H1 (cell line): ENCODE measurements at regions not wholly inside any gene's neighbourhood (a gene's known extent, or its start where the extent isn't known, plus 50 kb on each side); places are given as distances from the start of the nearest gene placed in this dataset.

Source experiments
- CTCF ChIA-PET: fragments of 300-600 bp; sonication (Branson Sonifier 250); formaldehyde crosslinking; loops from one replicate; lab custom pipeline; 2021; ENCODE audit not compliant: partially characterized antibody; lab: Charles Lee
- POLR2A ChIA-PET: fragments of 300-600 bp; sonication (Branson Sonifier 250); formaldehyde crosslinking; loops from one replicate; lab custom pipeline; 2021; ENCODE audit warnings: inconsistent platforms; ENCODE audit not compliant: partially characterized antibody; lab: Charles Lee
- DNase-seq, 2 experiments: peaks; one replicate each; pipeline versions ENCODE4 v3.0.0 to v3.0.0-alpha.2; 2010 to 2022; ENCODE audit warnings: low spot score in 2 of 2, low read depth in 1 of 2, mixed read lengths in 1 of 2
- FAIRE-seq: peaks from 2 replicates; lab custom pipeline; 2011; peaks lifted over from hg19 to GRCh38; lab: Jason Lieb, UNC
- H2AFZ ChIP-seq: 2 replicates; pipeline ENCODE4 v1.8.1; 2012; ENCODE audit warnings: low read length, inconsistent platforms
- H2AK5ac ChIP-seq: 2 replicates; pipeline ENCODE4 v1.6.1; 2013; ENCODE audit warnings: low read depth, low read length
- H2BK120ac ChIP-seq: replicated peaks from 2 replicates; pipeline ENCODE3; 2013; ENCODE audit warnings: low read depth, low read length, inconsistent platforms
- H2BK12ac ChIP-seq: 2 replicates; pipeline ENCODE4 v1.6.1; 2013; ENCODE audit warnings: low read depth, low read length
- H2BK15ac ChIP-seq: 2 replicates; pipeline ENCODE4 v1.6.1; 2013; ENCODE audit warnings: low read length
- H2BK20ac ChIP-seq: 2 replicates; pipeline ENCODE4 v1.6.1; 2013; ENCODE audit warnings: low read length
- H2BK5ac ChIP-seq: 2 replicates; pipeline ENCODE4 v1.6.1; 2013; ENCODE audit warnings: low read depth, low read length
- H3K14ac ChIP-seq: 2 replicates; pipeline ENCODE4 v1.6.1; 2013; ENCODE audit warnings: inconsistent platforms; ENCODE audit not compliant: insufficient read length
- H3K18ac ChIP-seq: 2 replicates; pipeline ENCODE4 v1.6.1; 2013; ENCODE audit warnings: low read length; ENCODE audit errors: extremely low read depth
- H3K23ac ChIP-seq: 2 replicates; pipeline ENCODE4 v1.6.1; 2013; ENCODE audit warnings: inconsistent platforms; ENCODE audit not compliant: insufficient read length
- H3K23me2 ChIP-seq: 2 replicates; pipeline ENCODE4 v1.6.1; 2013; ENCODE audit warnings: low read depth, low read length
- H3K27ac ChIP-seq: 2 replicates; pipeline ENCODE4 v1.6.1; 2011; ENCODE audit warnings: low read depth, low read length, inconsistent platforms
- H3K27me3 ChIP-seq, 4 experiments: replicated peaks in 1 of 4; 1 replicate in 1 of 4; 2 replicates in 3 of 4; pipeline versions ENCODE4 v1.6.1 to v1.8.1; 2011 to 2013; ENCODE audit warnings: low read length in 3 of 4, mild to moderate bottlenecking in 3 of 4, inconsistent platforms in 2 of 4, mixed read lengths in 2 of 4, moderate library complexity in 1 of 4; ENCODE audit not compliant: control insufficient read depth in 3 of 4, insufficient read depth in 3 of 4; ENCODE audit errors: extremely low read depth in 1 of 4
- H3K36me3 ChIP-seq, 4 experiments: 2 replicates each; pipeline versions ENCODE4 v1.6.1 to v1.8.1; 2011 to 2013; ENCODE audit warnings: mild to moderate bottlenecking in 4 of 4, low read length in 3 of 4, moderate library complexity in 2 of 4, control low read depth in 1 of 4, inconsistent platforms in 1 of 4; ENCODE audit not compliant: insufficient read depth in 4 of 4, control insufficient read depth in 2 of 4
- H3K4ac ChIP-seq: replicated peaks from 2 replicates; pipeline ENCODE3; 2013; ENCODE audit warnings: low read length, low read depth, mixed read lengths, inconsistent platforms; ENCODE audit not compliant: insufficient read length
- H3K4me1 ChIP-seq, 4 experiments: replicated peaks in 1 of 4; 1 replicate in 1 of 4; 2 replicates in 3 of 4; pipeline versions ENCODE4 v1.6.1 to v1.8.1; 2011 to 2013; ENCODE audit warnings: low read length in 3 of 4, inconsistent platforms in 2 of 4, mixed read lengths in 1 of 4; ENCODE audit not compliant: insufficient read depth in 4 of 4, control insufficient read depth in 3 of 4
- H3K4me2 ChIP-seq, 2 experiments: 2 replicates each; pipeline versions ENCODE4 v1.6.1 to v1.8.1; 2011 to 2013; ENCODE audit warnings: low read depth in 2 of 2, low read length in 2 of 2, control low read depth in 1 of 2, inconsistent platforms in 1 of 2, mild to moderate bottlenecking in 1 of 2; ENCODE audit not compliant: insufficient read depth in 1 of 2
- H3K4me3 ChIP-seq, 4 experiments: fragments of 200-600, 300-600 bp in 1 of 4; sonication (generic), shearing (Covaris generic), sonication (Bioruptor Twin) in 1 of 4; 2 replicates each; pipeline versions ENCODE4 v1.5.1 to v1.8.1; 2011 to 2016; ENCODE audit warnings: low read length in 4 of 4, low read depth in 3 of 4, control low read depth in 2 of 4, inconsistent platforms in 2 of 4, mild to moderate bottlenecking in 2 of 4, mixed read lengths in 1 of 4, moderate library complexity in 1 of 4; ENCODE audit not compliant: insufficient read depth in 2 of 4; ENCODE audit errors: extremely low read depth in 1 of 4
- H3K56ac ChIP-seq: replicated peaks from 2 replicates; pipeline ENCODE3; 2013; ENCODE audit warnings: low read depth, mild to moderate bottlenecking, mixed read lengths, low read length, inconsistent platforms; ENCODE audit not compliant: insufficient read length
- H3K79me1 ChIP-seq: 2 replicates; pipeline ENCODE4 v1.6.1; 2013; ENCODE audit warnings: low read depth, low read length, control low read depth
- H3K79me2 ChIP-seq, 2 experiments: 2 replicates each; pipeline versions ENCODE4 v1.6.1 to v1.8.1; 2012 to 2013; ENCODE audit warnings: low read length in 2 of 2, mild to moderate bottlenecking in 2 of 2, inconsistent platforms in 1 of 2; ENCODE audit not compliant: insufficient read depth in 2 of 2, control insufficient read depth in 1 of 2
- H3K9ac ChIP-seq, 4 experiments: replicated peaks in 1 of 4; 1 replicate in 1 of 4; 2 replicates in 3 of 4; pipeline versions ENCODE4 v1.6.1 to v1.8.1; 2011 to 2013; ENCODE audit warnings: low read depth in 3 of 4, low read length in 3 of 4, control low read depth in 2 of 4, mild to moderate bottlenecking in 2 of 4, moderate library complexity in 2 of 4, inconsistent platforms in 1 of 4; ENCODE audit errors: extremely low read depth in 1 of 4
- H3K9me3 ChIP-seq, 2 experiments: 2 replicates each; pipeline versions ENCODE4 v1.6.1 to v1.8.1; 2012 to 2013; ENCODE audit warnings: mild to moderate bottlenecking in 2 of 2, moderate library complexity in 2 of 2, control low read depth in 1 of 2, inconsistent platforms in 1 of 2, low read depth in 1 of 2, low read length in 1 of 2, mixed read lengths in 1 of 2; ENCODE audit not compliant: insufficient read depth in 2 of 2
- H4K20me1 ChIP-seq, 2 experiments: replicated peaks in 1 of 2; 2 replicates each; pipeline versions ENCODE3 to v1.8.1; 2011 to 2013; ENCODE audit warnings: inconsistent platforms in 2 of 2, low read length in 2 of 2, mild to moderate bottlenecking in 1 of 2; ENCODE audit not compliant: insufficient read depth in 2 of 2, control insufficient read depth in 1 of 2
- H4K5ac ChIP-seq: 2 replicates; pipeline ENCODE4 v1.6.1; 2013; ENCODE audit warnings: low read length, low read depth, mixed read lengths, inconsistent platforms; ENCODE audit not compliant: insufficient read length
- H4K8ac ChIP-seq: 2 replicates; pipeline ENCODE4 v1.8.0; 2013; ENCODE audit warnings: mild to moderate bottlenecking, moderate library complexity, low read length, inconsistent platforms; ENCODE audit not compliant: insufficient read depth; ENCODE audit errors: extremely low read depth
- H4K91ac ChIP-seq: replicated peaks from 2 replicates; pipeline ENCODE3; 2013; ENCODE audit warnings: low read length, mixed read lengths, inconsistent platforms; ENCODE audit not compliant: insufficient read length
- CEBPB ChIP-seq: IDR thresholded peaks from 2 replicates; pipeline ENCODE4 v1.6.1; 2012; ENCODE audit warnings: low read depth, low read length
- CHD1 ChIP-seq: IDR thresholded peaks from 2 replicates; pipeline ENCODE4 v1.6.1; 2012; ENCODE audit warnings: low read depth, low read length, improper control_type of control experiment
- CTBP2 ChIP-seq: IDR thresholded peaks from 2 replicates; pipeline ENCODE4 v1.7.0; 2011; ENCODE audit warnings: borderline replicate concordance, mild to moderate bottlenecking, moderate library complexity, mixed read lengths, low read length; ENCODE audit not compliant: insufficient read depth, insufficient read length
- HDAC6 ChIP-seq: IDR thresholded peaks from one replicate; pipeline ENCODE4 v1.7.1; 2012; ENCODE audit warnings: low read depth, mild to moderate bottlenecking, inconsistent platforms, low read length, moderate library complexity
- KDM4A ChIP-seq: IDR thresholded peaks from one replicate; pipeline ENCODE4 v1.7.1; 2012; ENCODE audit warnings: low read depth, mild to moderate bottlenecking, moderate library complexity, low read length, inconsistent platforms; ENCODE audit not compliant: severe bottlenecking
- KDM5A ChIP-seq: fragments of 200-600 bp; IDR thresholded peaks from 2 replicates; pipeline ENCODE4 v1.7.1; 2012; ENCODE audit warnings: mild to moderate bottlenecking, low read length, inconsistent platforms, mixed read lengths
- RFX5 ChIP-seq: IDR thresholded peaks from 2 replicates; pipeline ENCODE4 v1.6.1; 2011; ENCODE audit warnings: low read depth, low read length, improper control_type of control experiment, borderline replicate concordance
- SAP30 ChIP-seq: fragments of 300-600 bp; sonication (generic); IDR thresholded peaks from 2 replicates; pipeline ENCODE4 v1.7.1; 2012; ENCODE audit warnings: low read length, moderate library complexity, mild to moderate bottlenecking, inconsistent platforms; ENCODE audit not compliant: insufficient read depth, insufficient replicate concordance
- SIRT6 ChIP-seq: IDR thresholded peaks from one replicate; pipeline ENCODE4 v1.7.1; 2012; ENCODE audit warnings: low read length, inconsistent platforms
- SP1 ChIP-seq: IDR thresholded peaks from 2 replicates; pipeline ENCODE4 v1.6.1; 2011; ENCODE audit warnings: low read depth, low read length
- SP4 ChIP-seq: IDR thresholded peaks from 2 replicates; pipeline ENCODE4 v1.6.1; 2012; ENCODE audit warnings: low read length, inconsistent platforms
- TCF12 ChIP-seq: IDR thresholded peaks from 2 replicates; pipeline ENCODE4 v1.6.1; 2011; ENCODE audit warnings: low read depth, mild to moderate bottlenecking, low read length
- WGBS, 2 experiments: shearing (Covaris generic) in 1 of 2; methylation state at CpG; one replicate each; pipeline versions ENCODE4 v1.1.6 to v1.1.7; 2013 to 2015; ENCODE audit warnings: low lambda C conversion rate in 2 of 2, mixed read lengths in 2 of 2, inconsistent platforms in 1 of 2, low coverage in 1 of 2, missing lambda C conversion rate in 1 of 2; ENCODE audit not compliant: insufficient replicate concordance in 2 of 2, insufficient coverage in 1 of 2, insufficient read length in 1 of 2; ENCODE audit errors: extremely low coverage in 1 of 2, missing lambda C conversion rate in 1 of 2; 5-methylcytosine and 5-hydroxymethylcytosine counted together
- TF ChIP-seq, protein P1 (sequence below): IDR thresholded peaks from 2 replicates; pipeline ENCODE4 v1.6.1; 2011; ENCODE audit warnings: low read length, improper control_type of control experiment

- Histone ChIP-seq H2BK20ac (no peak overlapping the region), H2BK120ac (no peak overlapping the region), H3K4me3 (no peak overlapping the region), H3K4me2 (no peak overlapping the region), H3K36me3 (no peaks in the 10 kb centered on the region), H2AK5ac (no peak overlapping the region), H3K23ac (no peak overlapping the region), H3K79me1 (no peaks in the 10 kb centered on the region), H3K23me2 (no peaks in the 10 kb centered on the region), H3K27ac (no peak overlapping the region), H3K27me3 (no peaks in the 10 kb centered on the region), H4K5ac (no peak overlapping the region), H2AFZ (no peak overlapping the region), H2BK12ac (no peak overlapping the region), H3K14ac (no peak overlapping the region), H4K20me1 (no peaks in the 10 kb centered on the region), H4K91ac (no peak overlapping the region), H3K56ac (no peak overlapping the region), H3K9me3 (no peaks in the 10 kb centered on the region), H2BK5ac (no peak overlapping the region), H2BK15ac (no peak overlapping the region), H3K18ac (no peak overlapping the region), H3K9ac (no peak overlapping the region), H3K4me1 (no peaks in the 10 kb centered on the region), H4K8ac (no peak overlapping the region; the same call in 1 of the 2 replicates), H3K79me2 (no peaks in the 10 kb centered on the region), H3K4ac (no peak overlapping the region)
- DNase-seq (no peak), FAIRE-seq (no peak)
- CTCF ChIA-PET: interaction anchor here (1.3 kb wide), 1 partner anchor 9 kb away, joined by 5 read pairs; no protein-coding TSS in a partner anchor
- 95% methylated on average over 4 of the region's 4 CpGs; no CpG with 5 or more reads in 1 of the 2 experiments for WGBS, 2 experiments
- POLR2A ChIA-PET: no interaction called here
- TF ChIP-seq, protein P1, sequence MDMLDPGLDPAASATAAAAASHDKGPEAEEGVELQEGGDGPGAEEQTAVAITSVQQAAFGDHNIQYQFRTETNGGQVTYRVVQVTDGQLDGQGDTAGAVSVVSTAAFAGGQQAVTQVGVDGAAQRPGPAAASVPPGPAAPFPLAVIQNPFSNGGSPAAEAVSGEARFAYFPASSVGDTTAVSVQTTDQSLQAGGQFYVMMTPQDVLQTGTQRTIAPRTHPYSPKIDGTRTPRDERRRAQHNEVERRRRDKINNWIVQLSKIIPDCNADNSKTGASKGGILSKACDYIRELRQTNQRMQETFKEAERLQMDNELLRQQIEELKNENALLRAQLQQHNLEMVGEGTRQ: no peak
- TF ChIP-seq HDAC6 (no peak), SP1 (no peak), CTBP2 (no peak), KDM5A (no peak), TCF12 (no peak), KDM4A (no peak), RFX5 (no peak), SP4 (no peak), SIRT6 (no peak), CHD1 (no peak), CEBPB (no peak), SAP30 (no peak)
These were observed 588.2 kb downstream of the CDK5RAP2 start for GRCh38 chr9:119991797-119992196.
